HCEC 1CT (cell line): ENCODE measurements at regions not wholly inside any gene's neighbourhood (a gene's known extent, or its start where the extent isn't known, plus 50 kb on each side); places are given as distances from the start of the nearest gene placed in this dataset.

Experiments used
- DNase-seq: peaks from one replicate; pipeline ENCODE4 v3.0.0-alpha.2; 2017

GRCh38 chr15:38182900-38183299 lies 69.7 kb upstream of the SPRED1 start:
- no peak for DNase-seq

DNA sequence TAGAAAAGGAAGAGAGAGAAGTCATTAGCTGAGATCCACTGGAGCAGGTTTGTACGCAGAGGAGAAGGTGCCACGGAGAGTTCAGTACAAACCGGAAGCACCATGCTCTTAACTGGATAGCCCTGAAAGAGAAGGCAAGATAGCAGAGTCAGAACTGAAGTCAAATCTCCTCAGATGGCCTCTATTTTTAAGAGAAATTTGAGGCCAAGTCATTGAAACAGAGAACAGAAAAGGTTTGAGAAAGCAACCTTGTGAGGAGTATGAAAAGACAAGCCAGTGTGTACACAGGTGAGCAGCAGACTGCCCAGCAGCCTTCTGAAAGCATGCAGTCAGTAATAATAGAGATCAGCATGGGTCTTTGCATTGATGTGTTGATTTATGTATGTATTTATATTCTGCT lies 66.1 kb upstream of the SPRED1 start:
- no peak for DNase-seq

DNA sequence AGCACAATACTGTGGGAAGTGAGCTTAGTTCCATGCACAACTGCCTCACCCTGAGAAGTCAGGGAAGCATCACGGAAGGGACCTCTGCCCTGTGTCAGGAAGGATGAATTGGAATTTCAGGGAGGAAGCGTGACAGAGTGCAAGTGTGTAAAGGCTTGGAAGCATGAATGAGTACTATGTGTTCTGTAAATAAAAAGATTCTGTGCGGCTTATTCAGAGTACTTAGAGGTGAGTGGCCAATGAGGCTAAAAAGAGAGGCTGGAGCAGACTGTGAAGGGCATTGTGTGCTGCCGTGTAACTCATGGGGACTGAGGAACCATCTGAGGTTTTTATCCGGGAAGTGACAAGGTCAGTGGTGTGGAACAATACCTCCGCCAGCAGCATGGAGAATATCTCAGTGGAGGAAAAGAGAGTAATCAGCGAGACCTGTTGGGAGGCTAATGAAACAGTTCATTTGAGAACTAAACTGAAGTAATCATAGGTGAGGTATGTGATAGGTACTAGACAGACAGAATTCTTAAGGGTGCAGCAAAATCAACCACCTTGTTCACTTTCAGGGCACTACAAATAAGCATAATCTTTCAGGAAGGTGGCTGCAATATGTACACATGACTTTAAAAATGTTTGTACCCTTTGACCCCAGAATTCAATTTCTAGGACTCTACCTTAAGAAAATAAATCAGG lies 64.9 kb upstream of the SPRED1 start:
- DNase-seq: no peak

DNA sequence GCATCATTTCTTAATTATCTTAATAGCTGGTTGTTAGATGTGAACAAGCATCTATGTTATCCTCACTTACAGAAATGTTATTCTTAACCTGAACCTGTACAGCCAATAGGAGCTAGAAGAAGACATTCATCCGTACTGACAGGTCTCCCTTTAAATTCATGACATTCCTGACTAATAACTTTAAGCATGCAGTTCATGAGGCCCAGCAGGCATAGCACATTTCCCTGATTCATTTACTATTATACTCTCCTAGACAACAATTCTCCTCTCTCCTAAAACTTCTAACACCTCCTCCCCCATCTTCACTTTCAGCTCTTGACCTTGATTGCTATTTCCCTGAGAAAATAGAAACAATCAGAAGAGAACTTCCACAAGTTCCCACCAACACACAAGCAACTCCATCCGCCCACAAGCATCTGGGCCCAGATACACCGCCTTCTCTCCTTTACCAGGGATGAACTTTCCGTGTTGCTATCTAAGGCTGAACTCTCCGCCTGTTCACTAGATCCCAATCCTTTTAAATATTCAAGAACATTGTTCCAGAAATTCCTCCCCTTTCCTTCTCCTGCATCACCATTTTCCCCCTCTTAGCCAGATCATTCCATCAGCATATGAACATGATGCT lies 62.9 kb upstream of the SPRED1 start:
- DNase-seq: no peak

- no peak for DNase-seq
Measured at GRCh38 chr15:38190501-38190900, 62.1 kb upstream of the SPRED1 start.

- DNase-seq: no peak
Measured at GRCh38 chr15:38192496-38192895, 60.1 kb upstream of the SPRED1 start.

GRCh38 chr15:38193496-38193895 lies 59.1 kb upstream of the SPRED1 start:
- peak; percentile 47 for DNase-seq

- no peak for DNase-seq
Measured at GRCh38 chr15:38195191-38195901, 57.3 kb upstream of the SPRED1 start.

- no peak for DNase-seq
Measured at GRCh38 chr15:38196076-38196475, 56.6 kb upstream of the SPRED1 start.

GRCh38 chr15:38197553-38197952 lies 55.1 kb upstream of the SPRED1 start:
- no peak for DNase-seq

DNA sequence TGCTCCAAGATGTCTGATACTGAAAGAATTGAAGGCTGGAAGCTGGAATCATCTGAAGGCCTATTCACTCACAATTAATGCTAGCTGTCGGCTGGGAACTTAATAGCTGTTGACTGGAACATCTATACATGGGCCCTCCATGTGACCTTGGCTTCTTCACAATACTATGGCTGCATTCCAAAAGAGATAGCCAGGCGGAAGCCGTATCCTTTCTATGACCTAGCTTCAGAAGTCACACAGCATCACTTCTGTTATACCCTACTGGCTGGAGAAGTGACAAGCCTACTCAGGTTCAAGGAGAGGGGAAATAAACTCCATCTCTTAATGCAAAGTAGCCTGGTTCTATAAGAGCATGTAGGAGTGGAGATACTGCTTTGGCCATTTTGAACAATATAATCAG lies 50.9 kb upstream of the SPRED1 start:
- no peak for DNase-seq

DNA sequence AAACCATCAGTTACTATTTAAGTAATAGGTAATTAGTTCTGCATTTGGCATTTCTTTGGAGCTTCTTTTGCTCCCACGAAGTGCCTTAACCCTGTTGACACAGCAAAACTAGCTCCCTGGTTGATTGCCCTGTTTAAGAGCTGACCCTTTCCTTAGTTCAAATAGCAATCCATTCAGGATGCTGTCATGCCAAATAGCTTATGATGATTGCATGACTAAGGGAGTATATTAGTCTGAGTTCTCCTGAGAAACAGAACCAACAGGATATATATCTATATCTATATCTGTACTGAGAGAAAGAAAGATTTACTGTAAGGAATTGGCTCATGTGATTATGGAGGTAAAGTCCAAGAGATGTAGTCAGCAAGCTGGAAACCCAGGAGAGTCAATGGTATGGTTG lies 50.3 kb upstream of the SPRED1 start:
- DNase-seq: peak; percentile 7
